H1 (cell line): ENCODE measurements at regions not wholly inside any gene's neighbourhood (a gene's known extent, or its start where the extent isn't known, plus 50 kb on each side); places are given as distances from the start of the nearest gene placed in this dataset.

Source experiments
- CTCF ChIA-PET: fragments of 300-600 bp; sonication (Branson Sonifier 250); formaldehyde crosslinking; loops from one replicate; lab custom pipeline; 2021; ENCODE audit not compliant: partially characterized antibody; lab: Charles Lee
- POLR2A ChIA-PET: fragments of 300-600 bp; sonication (Branson Sonifier 250); formaldehyde crosslinking; loops from one replicate; lab custom pipeline; 2021; ENCODE audit warnings: inconsistent platforms; ENCODE audit not compliant: partially characterized antibody; lab: Charles Lee
- DNase-seq, 2 experiments: peaks; one replicate each; pipeline versions ENCODE4 v3.0.0 to v3.0.0-alpha.2; 2010 to 2022; ENCODE audit warnings: low spot score in 2 of 2, low read depth in 1 of 2, mixed read lengths in 1 of 2
- FAIRE-seq: peaks from 2 replicates; lab custom pipeline; 2011; peaks lifted over from hg19 to GRCh38; lab: Jason Lieb, UNC
- H2AFZ ChIP-seq: 2 replicates; pipeline ENCODE4 v1.8.1; 2012; ENCODE audit warnings: low read length, inconsistent platforms
- H2AK5ac ChIP-seq: 2 replicates; pipeline ENCODE4 v1.6.1; 2013; ENCODE audit warnings: low read depth, low read length
- H2BK120ac ChIP-seq: replicated peaks from 2 replicates; pipeline ENCODE3; 2013; ENCODE audit warnings: low read depth, low read length, inconsistent platforms
- H2BK12ac ChIP-seq: 2 replicates; pipeline ENCODE4 v1.6.1; 2013; ENCODE audit warnings: low read depth, low read length
- H2BK15ac ChIP-seq: 2 replicates; pipeline ENCODE4 v1.6.1; 2013; ENCODE audit warnings: low read length
- H2BK20ac ChIP-seq: 2 replicates; pipeline ENCODE4 v1.6.1; 2013; ENCODE audit warnings: low read length
- H2BK5ac ChIP-seq: 2 replicates; pipeline ENCODE4 v1.6.1; 2013; ENCODE audit warnings: low read depth, low read length
- H3K14ac ChIP-seq: 2 replicates; pipeline ENCODE4 v1.6.1; 2013; ENCODE audit warnings: inconsistent platforms; ENCODE audit not compliant: insufficient read length
- H3K18ac ChIP-seq: 2 replicates; pipeline ENCODE4 v1.6.1; 2013; ENCODE audit warnings: low read length; ENCODE audit errors: extremely low read depth
- H3K23ac ChIP-seq: 2 replicates; pipeline ENCODE4 v1.6.1; 2013; ENCODE audit warnings: inconsistent platforms; ENCODE audit not compliant: insufficient read length
- H3K23me2 ChIP-seq: 2 replicates; pipeline ENCODE4 v1.6.1; 2013; ENCODE audit warnings: low read depth, low read length
- H3K27ac ChIP-seq: 2 replicates; pipeline ENCODE4 v1.6.1; 2011; ENCODE audit warnings: low read depth, low read length, inconsistent platforms
- H3K27me3 ChIP-seq, 4 experiments: replicated peaks in 1 of 4; 1 replicate in 1 of 4; 2 replicates in 3 of 4; pipeline versions ENCODE4 v1.6.1 to v1.8.1; 2011 to 2013; ENCODE audit warnings: low read length in 3 of 4, mild to moderate bottlenecking in 3 of 4, inconsistent platforms in 2 of 4, mixed read lengths in 2 of 4, moderate library complexity in 1 of 4; ENCODE audit not compliant: control insufficient read depth in 3 of 4, insufficient read depth in 3 of 4; ENCODE audit errors: extremely low read depth in 1 of 4
- H3K36me3 ChIP-seq, 4 experiments: 2 replicates each; pipeline versions ENCODE4 v1.6.1 to v1.8.1; 2011 to 2013; ENCODE audit warnings: mild to moderate bottlenecking in 4 of 4, low read length in 3 of 4, moderate library complexity in 2 of 4, control low read depth in 1 of 4, inconsistent platforms in 1 of 4; ENCODE audit not compliant: insufficient read depth in 4 of 4, control insufficient read depth in 2 of 4
- H3K4ac ChIP-seq: replicated peaks from 2 replicates; pipeline ENCODE3; 2013; ENCODE audit warnings: low read length, low read depth, mixed read lengths, inconsistent platforms; ENCODE audit not compliant: insufficient read length
- H3K4me1 ChIP-seq, 4 experiments: replicated peaks in 1 of 4; 1 replicate in 1 of 4; 2 replicates in 3 of 4; pipeline versions ENCODE4 v1.6.1 to v1.8.1; 2011 to 2013; ENCODE audit warnings: low read length in 3 of 4, inconsistent platforms in 2 of 4, mixed read lengths in 1 of 4; ENCODE audit not compliant: insufficient read depth in 4 of 4, control insufficient read depth in 3 of 4
- H3K4me2 ChIP-seq, 2 experiments: 2 replicates each; pipeline versions ENCODE4 v1.6.1 to v1.8.1; 2011 to 2013; ENCODE audit warnings: low read depth in 2 of 2, low read length in 2 of 2, control low read depth in 1 of 2, inconsistent platforms in 1 of 2, mild to moderate bottlenecking in 1 of 2; ENCODE audit not compliant: insufficient read depth in 1 of 2
- H3K4me3 ChIP-seq, 4 experiments: fragments of 200-600, 300-600 bp in 1 of 4; sonication (generic), shearing (Covaris generic), sonication (Bioruptor Twin) in 1 of 4; 2 replicates each; pipeline versions ENCODE4 v1.5.1 to v1.8.1; 2011 to 2016; ENCODE audit warnings: low read length in 4 of 4, low read depth in 3 of 4, control low read depth in 2 of 4, inconsistent platforms in 2 of 4, mild to moderate bottlenecking in 2 of 4, mixed read lengths in 1 of 4, moderate library complexity in 1 of 4; ENCODE audit not compliant: insufficient read depth in 2 of 4; ENCODE audit errors: extremely low read depth in 1 of 4
- H3K56ac ChIP-seq: replicated peaks from 2 replicates; pipeline ENCODE3; 2013; ENCODE audit warnings: low read depth, mild to moderate bottlenecking, mixed read lengths, low read length, inconsistent platforms; ENCODE audit not compliant: insufficient read length
- H3K79me1 ChIP-seq: 2 replicates; pipeline ENCODE4 v1.6.1; 2013; ENCODE audit warnings: low read depth, low read length, control low read depth
- H3K79me2 ChIP-seq, 2 experiments: 2 replicates each; pipeline versions ENCODE4 v1.6.1 to v1.8.1; 2012 to 2013; ENCODE audit warnings: low read length in 2 of 2, mild to moderate bottlenecking in 2 of 2, inconsistent platforms in 1 of 2; ENCODE audit not compliant: insufficient read depth in 2 of 2, control insufficient read depth in 1 of 2
- H3K9ac ChIP-seq, 4 experiments: replicated peaks in 1 of 4; 1 replicate in 1 of 4; 2 replicates in 3 of 4; pipeline versions ENCODE4 v1.6.1 to v1.8.1; 2011 to 2013; ENCODE audit warnings: low read depth in 3 of 4, low read length in 3 of 4, control low read depth in 2 of 4, mild to moderate bottlenecking in 2 of 4, moderate library complexity in 2 of 4, inconsistent platforms in 1 of 4; ENCODE audit errors: extremely low read depth in 1 of 4
- H3K9me3 ChIP-seq, 2 experiments: 2 replicates each; pipeline versions ENCODE4 v1.6.1 to v1.8.1; 2012 to 2013; ENCODE audit warnings: mild to moderate bottlenecking in 2 of 2, moderate library complexity in 2 of 2, control low read depth in 1 of 2, inconsistent platforms in 1 of 2, low read depth in 1 of 2, low read length in 1 of 2, mixed read lengths in 1 of 2; ENCODE audit not compliant: insufficient read depth in 2 of 2
- H4K20me1 ChIP-seq, 2 experiments: replicated peaks in 1 of 2; 2 replicates each; pipeline versions ENCODE3 to v1.8.1; 2011 to 2013; ENCODE audit warnings: inconsistent platforms in 2 of 2, low read length in 2 of 2, mild to moderate bottlenecking in 1 of 2; ENCODE audit not compliant: insufficient read depth in 2 of 2, control insufficient read depth in 1 of 2
- H4K5ac ChIP-seq: 2 replicates; pipeline ENCODE4 v1.6.1; 2013; ENCODE audit warnings: low read length, low read depth, mixed read lengths, inconsistent platforms; ENCODE audit not compliant: insufficient read length
- H4K8ac ChIP-seq: 2 replicates; pipeline ENCODE4 v1.8.0; 2013; ENCODE audit warnings: mild to moderate bottlenecking, moderate library complexity, low read length, inconsistent platforms; ENCODE audit not compliant: insufficient read depth; ENCODE audit errors: extremely low read depth
- H4K91ac ChIP-seq: replicated peaks from 2 replicates; pipeline ENCODE3; 2013; ENCODE audit warnings: low read length, mixed read lengths, inconsistent platforms; ENCODE audit not compliant: insufficient read length
- ASH2L ChIP-seq: fragments of 200-600, 300-600 bp; sonication (generic); IDR thresholded peaks from one replicate; pipeline ENCODE4 v1.7.1; 2017; ENCODE audit warnings: low read length
- EZH2 ChIP-seq: fragments of 200-600 bp; sonication (generic); IDR thresholded peaks from 2 replicates; pipeline ENCODE4 v1.7.1; 2012; ENCODE audit warnings: low read depth, mild to moderate bottlenecking, moderate library complexity, low read length, inconsistent platforms; ENCODE audit not compliant: severe bottlenecking
- GTF2F1 ChIP-seq: IDR thresholded peaks from 2 replicates; pipeline ENCODE4 v1.6.1; 2012; ENCODE audit warnings: low read depth, low read length, improper control_type of control experiment, borderline replicate concordance
- PHF8 ChIP-seq: fragments of 200-600 bp; sonication (generic); conservative IDR thresholded peaks from 2 replicates; pipeline ENCODE4 v1.7.1; 2012; ENCODE audit warnings: low read depth, mild to moderate bottlenecking, inconsistent platforms, low read length, moderate library complexity
- POLR2AphosphoS5 ChIP-seq: IDR thresholded peaks from 2 replicates; pipeline ENCODE4 v1.6.1; 2011; ENCODE audit warnings: low read depth, low read length
- RNF2 ChIP-seq: fragments of 200-900, 300-1000 bp; sonication (generic); IDR thresholded peaks from 2 replicates; pipeline ENCODE4 v1.7.1; 2016; ENCODE audit warnings: borderline replicate concordance, low read depth, mild to moderate bottlenecking, antibody characterized with exemption, low read length; ENCODE audit not compliant: poor library complexity, severe bottlenecking; ENCODE audit errors: missing control alignments
- YY1 ChIP-seq: IDR thresholded peaks from 2 replicates; pipeline ENCODE4 v1.6.1; 2011; ENCODE audit warnings: low read depth, mild to moderate bottlenecking, low read length
- WGBS, 2 experiments: shearing (Covaris generic) in 1 of 2; methylation state at CpG; one replicate each; pipeline versions ENCODE4 v1.1.6 to v1.1.7; 2013 to 2015; ENCODE audit warnings: low lambda C conversion rate in 2 of 2, mixed read lengths in 2 of 2, inconsistent platforms in 1 of 2, low coverage in 1 of 2, missing lambda C conversion rate in 1 of 2; ENCODE audit not compliant: insufficient replicate concordance in 2 of 2, insufficient coverage in 1 of 2, insufficient read length in 1 of 2; ENCODE audit errors: extremely low coverage in 1 of 2, missing lambda C conversion rate in 1 of 2; 5-methylcytosine and 5-hydroxymethylcytosine counted together
- TF ChIP-seq, protein P1 (sequence below): IDR thresholded peaks from 2 replicates; pipeline ENCODE4 v1.6.1; 2012; ENCODE audit warnings: inconsistent platforms
- TF ChIP-seq, protein P2 (sequence below), 3 experiments: IDR thresholded peaks; 1 replicate in 2 of 3; 2 replicates in 1 of 3; pipeline versions ENCODE4 v1.5.1 to v1.6.1; 2011; ENCODE audit warnings: low read length in 3 of 3, mild to moderate bottlenecking in 3 of 3, inconsistent platforms in 2 of 3, low read depth in 1 of 3, moderate library complexity in 1 of 3; ENCODE audit not compliant: insufficient read depth in 1 of 3; ENCODE audit errors: control extremely low read depth in 1 of 3

DNA sequence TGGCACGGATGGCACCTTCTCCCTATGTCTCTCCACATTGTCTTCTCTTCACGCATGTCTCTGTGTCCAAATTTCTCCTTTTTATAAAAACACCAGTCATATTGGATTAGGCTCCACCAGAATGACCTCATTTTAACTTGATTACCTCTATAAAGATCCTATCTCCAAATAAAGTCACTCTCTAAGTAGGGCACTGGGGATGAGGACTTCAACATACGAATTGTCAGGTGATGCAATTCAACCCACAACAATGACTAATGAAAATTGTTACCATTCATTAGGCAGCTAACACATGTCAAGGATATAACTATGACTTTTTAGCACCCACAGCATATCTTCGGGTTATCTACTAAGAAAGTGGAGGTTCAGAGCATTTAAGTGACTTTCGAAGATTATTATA, 55.5 kb upstream of the USP47 start:
- H3K79me2 ChIP-seq: no peaks in the 10 kb centered on the region
- ChIA-PET CTCF (interaction anchor here (0.5 to 5.0 kb wide), 16 partner anchors 9 to 873 kb away, joined by 3 to 40 read pairs (median 6); partner anchors contain the start of gene GALNT18), POLR2A (interaction anchor here (1.1 kb wide), 1 partner anchor 459 kb away, joined by 3 read pairs; no protein-coding TSS in a partner anchor)
- H4K8ac ChIP-seq: no peak overlapping the region
- WGBS, 2 experiments: 91% methylated on average over 5 of the region's 5 CpGs; no CpG with 5 or more reads in 1 of the 2 experiments
- H2BK15ac ChIP-seq: no peak overlapping the region
- peaks cover 0 to 8% (median 6%) of the 10 kb centered on the region in 4 experiments; a peak in 4 of 7 replicates for H3K4me1 ChIP-seq
- no peak overlapping the region for H4K91ac ChIP-seq
- no peak overlapping the region for H2BK5ac ChIP-seq
- no peaks in the 10 kb centered on the region for H4K20me1 ChIP-seq
- no peak overlapping the region for H3K18ac ChIP-seq
- no peak overlapping the region for H2BK20ac ChIP-seq
- no peak overlapping the region for H3K4me3 ChIP-seq
- H2BK120ac ChIP-seq: no peak overlapping the region
- no peak overlapping the region for H3K27ac ChIP-seq
- no peaks in the 10 kb centered on the region for H3K9me3 ChIP-seq
- H3K23ac ChIP-seq: no peak overlapping the region
- no peak overlapping the region for H3K4me2 ChIP-seq
- H3K36me3 ChIP-seq: no peaks in the 10 kb centered on the region
- no peaks in the 10 kb centered on the region for H3K27me3 ChIP-seq
- H2BK12ac ChIP-seq: no peak overlapping the region
- H3K9ac ChIP-seq: no peak overlapping the region
- H3K79me1 ChIP-seq: no peaks in the 10 kb centered on the region
- H3K4ac ChIP-seq: no peak overlapping the region
- H4K5ac ChIP-seq: no peak overlapping the region
- no peaks in the 10 kb centered on the region for H3K23me2 ChIP-seq
- FAIRE-seq (no peak), DNase-seq (no peak)
- no peak overlapping the region for H2AK5ac ChIP-seq
- no peak overlapping the region for H3K14ac ChIP-seq
- no peak overlapping the region for H3K56ac ChIP-seq
- H2AFZ ChIP-seq: no peak overlapping the region
- TF ChIP-seq YY1 (no peak), POLR2AphosphoS5 (no peak), PHF8 (no peak), EZH2 (no peak), GTF2F1 (no peak), RNF2 (no peak), ASH2L (no peak)
- TF ChIP-seq, protein P1, sequence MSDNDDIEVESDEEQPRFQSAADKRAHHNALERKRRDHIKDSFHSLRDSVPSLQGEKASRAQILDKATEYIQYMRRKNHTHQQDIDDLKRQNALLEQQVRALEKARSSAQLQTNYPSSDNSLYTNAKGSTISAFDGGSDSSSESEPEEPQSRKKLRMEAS: no peak
- TF ChIP-seq, protein P2, sequence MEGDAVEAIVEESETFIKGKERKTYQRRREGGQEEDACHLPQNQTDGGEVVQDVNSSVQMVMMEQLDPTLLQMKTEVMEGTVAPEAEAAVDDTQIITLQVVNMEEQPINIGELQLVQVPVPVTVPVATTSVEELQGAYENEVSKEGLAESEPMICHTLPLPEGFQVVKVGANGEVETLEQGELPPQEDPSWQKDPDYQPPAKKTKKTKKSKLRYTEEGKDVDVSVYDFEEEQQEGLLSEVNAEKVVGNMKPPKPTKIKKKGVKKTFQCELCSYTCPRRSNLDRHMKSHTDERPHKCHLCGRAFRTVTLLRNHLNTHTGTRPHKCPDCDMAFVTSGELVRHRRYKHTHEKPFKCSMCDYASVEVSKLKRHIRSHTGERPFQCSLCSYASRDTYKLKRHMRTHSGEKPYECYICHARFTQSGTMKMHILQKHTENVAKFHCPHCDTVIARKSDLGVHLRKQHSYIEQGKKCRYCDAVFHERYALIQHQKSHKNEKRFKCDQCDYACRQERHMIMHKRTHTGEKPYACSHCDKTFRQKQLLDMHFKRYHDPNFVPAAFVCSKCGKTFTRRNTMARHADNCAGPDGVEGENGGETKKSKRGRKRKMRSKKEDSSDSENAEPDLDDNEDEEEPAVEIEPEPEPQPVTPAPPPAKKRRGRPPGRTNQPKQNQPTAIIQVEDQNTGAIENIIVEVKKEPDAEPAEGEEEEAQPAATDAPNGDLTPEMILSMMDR (IDR thresholded peaks at IDR 0.05; ENCODE audit: control extremely low read depth in 1 of 3, insufficient read depth in 1 of 3, low read depth in 1 of 3, low read length in 3 of 3): no peak
